HL-60 (cell line): ENCODE measurements at regions not wholly inside any gene's neighbourhood (a gene's known extent, or its start where the extent isn't known, plus 50 kb on each side); places are given as distances from the start of the nearest gene placed in this dataset.

ENCODE experiments used
- DNase-seq, 2 experiments: peaks; one replicate each; pipeline ENCODE4 v3.0.0-alpha.2; 2010 to 2020; ENCODE audit warnings: low read depth in 1 of 2, low spot score in 1 of 2
- H3K27ac ChIP-seq: fragments of 250-450 bp; sonication (Bioruptor Pico); replicated peaks from 2 replicates; pipeline ENCODE4 v1.5.1; 2020; ENCODE audit warnings: mild to moderate bottlenecking, moderate library complexity
- H3K27me3 ChIP-seq: fragments of 250-450 bp; sonication (Bioruptor Pico); 2 replicates; pipeline ENCODE4 v1.5.1; 2021; ENCODE audit warnings: mild to moderate bottlenecking, moderate library complexity; ENCODE audit not compliant: insufficient read depth, poor library complexity, severe bottlenecking
- H3K4me3 ChIP-seq: replicated peaks from 2 replicates; pipeline ENCODE4 v1.5.1; 2011; ENCODE audit warnings: mild to moderate bottlenecking, control low read depth, low read length; ENCODE audit not compliant: insufficient read depth
- CTCF ChIP-seq: IDR thresholded peaks from one replicate; pipeline ENCODE4 v1.5.1; 2011; ENCODE audit warnings: low read length, control low read depth, inconsistent platforms; ENCODE audit not compliant: insufficient read depth
- GABPA ChIP-seq: IDR thresholded peaks from 2 replicates; pipeline ENCODE4 v1.6.1; 2012; ENCODE audit warnings: low read depth
- POLR2AphosphoS5 ChIP-seq: IDR thresholded peaks from 2 replicates; pipeline ENCODE4 v1.6.1; 2012; ENCODE audit warnings: low read depth
- SPI1 ChIP-seq: IDR thresholded peaks from 2 replicates; pipeline ENCODE4 v1.6.1; 2012; ENCODE audit warnings: low read depth, mild to moderate bottlenecking, borderline replicate concordance
- TF ChIP-seq, protein P1 (sequence below): IDR thresholded peaks from 2 replicates; pipeline ENCODE4 v1.6.1; 2012; ENCODE audit warnings: low read depth; ENCODE audit not compliant: insufficient replicate concordance

- no peak overlapping the region for H3K27ac ChIP-seq
- H3K4me3 ChIP-seq = no peak overlapping the region
- DNase-seq = no peak
- H3K27me3 ChIP-seq = no peaks in the 10 kb centered on the region
- no peak for TF ChIP-seq POLR2AphosphoS5
- no peak for TF ChIP-seq SPI1
- no peak for TF ChIP-seq CTCF
- TF ChIP-seq, protein P1, sequence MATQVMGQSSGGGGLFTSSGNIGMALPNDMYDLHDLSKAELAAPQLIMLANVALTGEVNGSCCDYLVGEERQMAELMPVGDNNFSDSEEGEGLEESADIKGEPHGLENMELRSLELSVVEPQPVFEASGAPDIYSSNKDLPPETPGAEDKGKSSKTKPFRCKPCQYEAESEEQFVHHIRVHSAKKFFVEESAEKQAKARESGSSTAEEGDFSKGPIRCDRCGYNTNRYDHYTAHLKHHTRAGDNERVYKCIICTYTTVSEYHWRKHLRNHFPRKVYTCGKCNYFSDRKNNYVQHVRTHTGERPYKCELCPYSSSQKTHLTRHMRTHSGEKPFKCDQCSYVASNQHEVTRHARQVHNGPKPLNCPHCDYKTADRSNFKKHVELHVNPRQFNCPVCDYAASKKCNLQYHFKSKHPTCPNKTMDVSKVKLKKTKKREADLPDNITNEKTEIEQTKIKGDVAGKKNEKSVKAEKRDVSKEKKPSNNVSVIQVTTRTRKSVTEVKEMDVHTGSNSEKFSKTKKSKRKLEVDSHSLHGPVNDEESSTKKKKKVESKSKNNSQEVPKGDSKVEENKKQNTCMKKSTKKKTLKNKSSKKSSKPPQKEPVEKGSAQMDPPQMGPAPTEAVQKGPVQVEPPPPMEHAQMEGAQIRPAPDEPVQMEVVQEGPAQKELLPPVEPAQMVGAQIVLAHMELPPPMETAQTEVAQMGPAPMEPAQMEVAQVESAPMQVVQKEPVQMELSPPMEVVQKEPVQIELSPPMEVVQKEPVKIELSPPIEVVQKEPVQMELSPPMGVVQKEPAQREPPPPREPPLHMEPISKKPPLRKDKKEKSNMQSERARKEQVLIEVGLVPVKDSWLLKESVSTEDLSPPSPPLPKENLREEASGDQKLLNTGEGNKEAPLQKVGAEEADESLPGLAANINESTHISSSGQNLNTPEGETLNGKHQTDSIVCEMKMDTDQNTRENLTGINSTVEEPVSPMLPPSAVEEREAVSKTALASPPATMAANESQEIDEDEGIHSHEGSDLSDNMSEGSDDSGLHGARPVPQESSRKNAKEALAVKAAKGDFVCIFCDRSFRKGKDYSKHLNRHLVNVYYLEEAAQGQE = no peak
- TF ChIP-seq GABPA = no peak
Measured at GRCh38 chr12:17853054-17853453, 236.9 kb downstream of the RERGL start.

DNA sequence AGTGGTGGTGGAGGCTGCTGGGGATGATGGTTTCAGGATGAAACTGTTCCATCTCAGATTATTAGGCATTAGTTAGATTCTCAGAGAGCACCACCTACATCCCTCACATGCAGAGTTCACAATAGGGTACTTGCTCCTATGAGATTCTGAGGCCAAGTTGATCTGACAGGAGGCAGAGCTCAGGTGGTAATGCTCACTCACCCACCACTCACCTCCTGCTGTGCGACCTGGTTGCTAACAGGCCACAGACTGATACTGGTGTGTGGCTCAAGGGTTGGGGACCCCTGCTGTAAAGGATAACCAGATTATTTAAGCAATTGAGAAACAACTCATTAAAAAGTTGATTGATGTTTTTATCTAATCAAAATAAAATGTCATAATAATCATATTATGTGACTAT, 248.5 kb downstream of the RERGL start:
- Histone ChIP-seq H3K4me3 (no peak overlapping the region), H3K27ac (no peak overlapping the region), H3K27me3 (no peaks in the 10 kb centered on the region)
- TF ChIP-seq GABPA = no peak
- no peak for TF ChIP-seq SPI1
- TF ChIP-seq, protein P1 = no peak
- TF ChIP-seq POLR2AphosphoS5 = no peak
- no peak for TF ChIP-seq CTCF
- no peak for DNase-seq

DNA sequence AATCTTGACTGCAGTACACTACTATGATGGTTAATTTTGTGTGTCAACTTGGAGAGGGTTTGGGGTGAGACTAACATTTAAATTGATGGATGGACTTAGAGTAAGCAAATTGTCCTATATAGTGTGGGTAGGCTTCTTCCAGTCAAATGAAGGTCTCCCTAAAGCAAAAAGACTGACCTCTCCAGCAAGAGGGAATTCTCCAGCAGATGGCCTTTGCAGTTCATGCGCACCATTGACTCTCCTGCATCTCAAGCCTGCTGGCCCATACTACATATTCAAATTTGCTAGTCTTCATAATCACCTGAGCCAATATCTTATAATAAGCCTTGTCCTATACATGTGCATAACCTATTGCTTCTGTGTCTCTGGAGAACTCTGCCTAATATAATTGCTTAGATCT, 260.2 kb downstream of the RERGL start:
- Histone ChIP-seq H3K4me3 (no peak overlapping the region), H3K27me3 (no peaks in the 10 kb centered on the region), H3K27ac (no peak overlapping the region)
- no peak for TF ChIP-seq SPI1
- no peak for TF ChIP-seq POLR2AphosphoS5
- TF ChIP-seq, protein P1 = no peak
- no peak for DNase-seq

DNA sequence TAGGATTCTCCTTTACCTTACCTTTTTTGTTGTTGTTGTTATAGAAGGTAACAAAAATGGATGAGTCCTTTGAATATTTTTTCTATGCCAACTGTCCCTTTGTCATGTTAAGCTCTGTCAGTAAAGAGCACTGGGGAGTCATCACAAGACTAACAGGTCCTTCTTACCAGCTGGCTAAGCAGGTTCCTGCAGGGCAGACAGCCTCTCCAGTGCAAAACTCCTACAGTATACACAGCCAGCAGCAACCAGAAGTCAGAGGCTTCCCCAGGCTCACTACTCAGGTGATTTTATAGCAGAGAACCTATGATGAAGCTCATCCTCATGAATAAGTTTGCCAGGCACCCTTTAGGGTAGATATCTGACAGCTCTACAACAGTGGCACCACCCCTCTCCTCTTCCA, 271.1 kb downstream of the RERGL start:
- DNase-seq = no peak
- no peak for TF ChIP-seq POLR2AphosphoS5
- TF ChIP-seq SPI1 = no peak
- TF ChIP-seq, protein P1 = no peak
- TF ChIP-seq CTCF = no peak
- Histone ChIP-seq H3K27ac (no peak overlapping the region), H3K4me3 (no peak overlapping the region), H3K27me3 (no peaks in the 10 kb centered on the region)
